ENCODE measurements at regions not wholly inside any gene's neighbourhood (a gene's known extent, or its start where the extent isn't known, plus 50 kb on each side); places are given as distances from the start of the nearest gene placed in this dataset.

DNA sequence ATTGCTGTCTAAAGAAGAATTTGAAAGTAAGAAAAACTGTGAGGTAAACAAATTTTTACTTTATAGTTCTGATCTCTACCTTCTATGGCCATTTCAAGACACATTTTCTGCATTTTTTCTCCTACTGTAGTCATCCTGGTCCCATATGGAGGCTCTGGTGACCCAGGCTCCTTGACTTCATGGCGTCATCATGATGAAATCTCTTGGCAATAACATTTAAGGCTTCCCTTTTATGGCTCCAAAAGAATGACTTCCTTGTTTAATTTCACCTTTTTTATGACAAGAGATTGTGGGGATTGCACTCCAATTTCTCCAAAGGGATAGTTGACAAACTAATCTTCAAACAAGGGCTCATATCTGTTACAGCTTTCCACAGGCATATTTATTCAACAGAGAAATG, 143.0 kb upstream of the SCN7A start:
- TF ChIP-seq POLR2AphosphoS5 (IDR thresholded peaks at IDR 0.05; ENCODE audit: low read depth) (no peak), CTCF (IDR thresholded peaks at IDR 0.05; ENCODE audit: insufficient read depth, low read length) (no peak), SPI1 (IDR thresholded peaks at IDR 0.05; ENCODE audit: borderline replicate concordance, low read depth) (no peak), GABPA (IDR thresholded peaks at IDR 0.05; ENCODE audit: low read depth) (no peak)
- TF ChIP-seq, protein P1, sequence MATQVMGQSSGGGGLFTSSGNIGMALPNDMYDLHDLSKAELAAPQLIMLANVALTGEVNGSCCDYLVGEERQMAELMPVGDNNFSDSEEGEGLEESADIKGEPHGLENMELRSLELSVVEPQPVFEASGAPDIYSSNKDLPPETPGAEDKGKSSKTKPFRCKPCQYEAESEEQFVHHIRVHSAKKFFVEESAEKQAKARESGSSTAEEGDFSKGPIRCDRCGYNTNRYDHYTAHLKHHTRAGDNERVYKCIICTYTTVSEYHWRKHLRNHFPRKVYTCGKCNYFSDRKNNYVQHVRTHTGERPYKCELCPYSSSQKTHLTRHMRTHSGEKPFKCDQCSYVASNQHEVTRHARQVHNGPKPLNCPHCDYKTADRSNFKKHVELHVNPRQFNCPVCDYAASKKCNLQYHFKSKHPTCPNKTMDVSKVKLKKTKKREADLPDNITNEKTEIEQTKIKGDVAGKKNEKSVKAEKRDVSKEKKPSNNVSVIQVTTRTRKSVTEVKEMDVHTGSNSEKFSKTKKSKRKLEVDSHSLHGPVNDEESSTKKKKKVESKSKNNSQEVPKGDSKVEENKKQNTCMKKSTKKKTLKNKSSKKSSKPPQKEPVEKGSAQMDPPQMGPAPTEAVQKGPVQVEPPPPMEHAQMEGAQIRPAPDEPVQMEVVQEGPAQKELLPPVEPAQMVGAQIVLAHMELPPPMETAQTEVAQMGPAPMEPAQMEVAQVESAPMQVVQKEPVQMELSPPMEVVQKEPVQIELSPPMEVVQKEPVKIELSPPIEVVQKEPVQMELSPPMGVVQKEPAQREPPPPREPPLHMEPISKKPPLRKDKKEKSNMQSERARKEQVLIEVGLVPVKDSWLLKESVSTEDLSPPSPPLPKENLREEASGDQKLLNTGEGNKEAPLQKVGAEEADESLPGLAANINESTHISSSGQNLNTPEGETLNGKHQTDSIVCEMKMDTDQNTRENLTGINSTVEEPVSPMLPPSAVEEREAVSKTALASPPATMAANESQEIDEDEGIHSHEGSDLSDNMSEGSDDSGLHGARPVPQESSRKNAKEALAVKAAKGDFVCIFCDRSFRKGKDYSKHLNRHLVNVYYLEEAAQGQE (IDR thresholded peaks at IDR 0.05; ENCODE audit: insufficient replicate concordance, low read depth), result no peak
- Histone ChIP-seq H3K27ac (replicated peaks) (no peak overlapping the region), H3K27me3 (ENCODE audit: insufficient read depth, poor library complexity, severe bottlenecking) (no peaks in the 10 kb centered on the region), H3K4me3 (replicated peaks; ENCODE audit: insufficient read depth, low read length) (no peak overlapping the region)
- no peak for DNase-seq (ENCODE audit: low read depth in 1 of 2, low spot score in 1 of 2)

GRCh38 chr2:166634706-166635105, 140.7 kb upstream of the SCN7A start:
- H3K4me3 ChIP-seq (replicated peaks; ENCODE audit: insufficient read depth, low read length), result no peak overlapping the region
- no peak overlapping the region for H3K27ac ChIP-seq (replicated peaks)
- DNase-seq (ENCODE audit: low read depth in 1 of 2, low spot score in 1 of 2), result no peak
- H3K27me3 ChIP-seq (ENCODE audit: insufficient read depth, poor library complexity, severe bottlenecking), result no peaks in the 10 kb centered on the region
- TF ChIP-seq SPI1 (IDR thresholded peaks at IDR 0.05; ENCODE audit: borderline replicate concordance, low read depth) (no peak), POLR2AphosphoS5 (IDR thresholded peaks at IDR 0.05; ENCODE audit: low read depth) (no peak), GABPA (IDR thresholded peaks at IDR 0.05; ENCODE audit: low read depth) (no peak), CTCF (IDR thresholded peaks at IDR 0.05; ENCODE audit: insufficient read depth, low read length) (no peak)
- TF ChIP-seq, protein P1 (IDR thresholded peaks at IDR 0.05; ENCODE audit: insufficient replicate concordance, low read depth), result no peak

DNA sequence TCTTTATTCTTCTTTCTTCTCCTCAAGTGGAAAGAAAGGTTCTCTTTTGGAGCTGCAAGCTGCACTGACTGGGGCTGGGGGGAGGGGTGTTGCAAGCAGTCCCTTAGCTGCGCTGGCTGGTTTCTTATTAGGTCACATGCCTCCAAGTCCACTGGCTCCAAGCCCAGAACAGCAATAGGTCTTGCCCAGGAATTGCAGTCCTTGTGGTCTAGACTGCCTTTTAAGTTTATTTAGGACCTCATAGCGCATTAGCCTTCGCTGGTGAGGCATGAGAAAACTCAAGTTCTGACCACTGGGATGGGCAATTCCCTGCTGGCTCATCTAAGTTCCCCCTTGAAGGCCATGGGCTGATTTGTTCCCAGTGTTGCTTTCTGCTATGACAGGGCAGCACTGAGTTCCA, 138.6 kb upstream of the SCN7A start:
- no peak overlapping the region for H3K27ac ChIP-seq (replicated peaks)
- no peak for DNase-seq (ENCODE audit: low read depth in 1 of 2, low spot score in 1 of 2)
- H3K4me3 ChIP-seq (replicated peaks; ENCODE audit: insufficient read depth, low read length), result no peak overlapping the region
- TF ChIP-seq, protein P1 (IDR thresholded peaks at IDR 0.05; ENCODE audit: insufficient replicate concordance, low read depth), result no peak
- TF ChIP-seq CTCF (IDR thresholded peaks at IDR 0.05; ENCODE audit: insufficient read depth, low read length), result no peak
- TF ChIP-seq SPI1 (IDR thresholded peaks at IDR 0.05; ENCODE audit: borderline replicate concordance, low read depth), result no peak
- TF ChIP-seq POLR2AphosphoS5 (IDR thresholded peaks at IDR 0.05; ENCODE audit: low read depth), result no peak
- no peak for TF ChIP-seq GABPA (IDR thresholded peaks at IDR 0.05; ENCODE audit: low read depth)
- no peaks in the 10 kb centered on the region for H3K27me3 ChIP-seq (ENCODE audit: insufficient read depth, poor library complexity, severe bottlenecking)

Measured in HL-60 (cell line).